Psoas muscle (tissue), 7 donors: ENCODE measurements at regions not wholly inside any gene's neighbourhood (a gene's known extent, or its start where the extent isn't known, plus 50 kb on each side); places are given as distances from the start of the nearest gene placed in this dataset.
"Not testable (repeated sequence)": the region's sequence is repeated elsewhere in the genome, so short reads cannot be mapped to it uniquely, and the experiment has no call there.

ENCODE experiments used
- ATAC-seq, 4 donors: fragments of 200-7000 bp; cut with Tn5 transposase; one replicate each; pipeline ENCODE4 v1.9.1; 2020; ENCODE audit warnings: moderate library complexity in 3 of 4, mild to moderate bottlenecking in 2 of 4
- DNase-seq, 2 donors: peaks; one replicate each; pipeline ENCODE4 v3.0.0-alpha.2; 2020
- H3K27ac ChIP-seq: fragments of 200-600 bp; one replicate; pipeline ENCODE4 v1.8.0; 2022
- H3K27me3 ChIP-seq, 3 donors: fragments of 200-600 bp in 1 of 3; one replicate each; pipeline versions ENCODE4 v1.6.1 to v1.8.0; 2013 to 2022; ENCODE audit warnings: low read length in 2 of 3, mild to moderate bottlenecking in 2 of 3, moderate library complexity in 1 of 3; ENCODE audit not compliant: insufficient read depth in 3 of 3
- H3K36me3 ChIP-seq, 2 donors: fragments of 200-600 bp in 1 of 2; one replicate each; pipeline versions ENCODE4 v1.6.1 to v1.8.0; 2013 to 2022; ENCODE audit warnings: low read depth in 1 of 2, mild to moderate bottlenecking in 1 of 2, moderate library complexity in 1 of 2; ENCODE audit not compliant: insufficient read depth in 1 of 2
- H3K4me1 ChIP-seq: fragments of 200-600 bp; one replicate; pipeline ENCODE4 v1.8.0; 2022
- H3K4me3 ChIP-seq: fragments of 200-600 bp; one replicate; pipeline ENCODE4 v1.8.0; 2022; ENCODE audit warnings: mild to moderate bottlenecking
- H3K9me3 ChIP-seq: fragments of 200-600 bp; one replicate; pipeline ENCODE4 v1.8.0; 2022
- WGBS, 3 donors: extraction: QIAGEN DNeasy Blood & Tissue Kit; methylation state at CpG; one replicate each; pipeline versions ENCODE4 v1.1.6 to v1.1.7; 2013; 5-methylcytosine and 5-hydroxymethylcytosine counted together
- intact Hi-C, 2 donors: fragments of 100-400 bp; cut with DNase I; formaldehyde crosslinking; loops; one replicate each; pipeline versions ENCODE4 v1.11.0 to v1.14.2; 2022
- TF ChIP-seq, protein P1 (sequence below): fragments of 200-600 bp; IDR thresholded peaks from one replicate; pipeline ENCODE4 v1.8.0; 2022; ENCODE audit warnings: antibody characterized with exemption
- donor health status: healthy with polysubstance abuse.
- donor health status: DM: no; HTN: no; CAD: no; lungs with moderate emphysema.
- donor health status: Bipolar disorder and iron deficiency.
- donor health status: healthy.
- donor health status: DM: yes; HTN: yes; CAD: no.
- donor health status: DM: no; HTN: no; CAD: no.
- donor health status: DM: yes; HTN: yes; CAD: no.

DNA sequence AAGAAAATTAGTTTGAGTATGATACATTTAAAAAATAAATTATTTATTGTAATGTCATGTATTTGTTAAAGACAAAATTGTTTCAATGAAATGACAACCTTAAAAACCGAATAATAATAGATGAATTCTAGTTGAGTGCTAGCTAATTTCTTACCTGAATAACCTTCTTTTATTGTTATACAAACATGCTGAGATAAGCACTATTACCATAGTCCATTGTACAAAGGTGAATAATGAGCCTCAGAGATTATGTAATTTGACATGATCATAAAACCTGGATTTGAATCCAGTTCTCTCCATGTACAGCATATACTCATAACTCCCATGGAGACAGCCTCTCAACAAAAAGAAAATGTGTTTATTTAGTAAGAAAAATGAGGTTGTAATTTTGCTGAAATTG is 1512.9 kb downstream of the PCDH19 start:
- no peaks in the 10 kb centered on the region for H3K9me3 ChIP-seq
- 71 to 94% (median 83%) methylated on average over 1 of the region's 1 CpG for WGBS, 3 donors

DNA sequence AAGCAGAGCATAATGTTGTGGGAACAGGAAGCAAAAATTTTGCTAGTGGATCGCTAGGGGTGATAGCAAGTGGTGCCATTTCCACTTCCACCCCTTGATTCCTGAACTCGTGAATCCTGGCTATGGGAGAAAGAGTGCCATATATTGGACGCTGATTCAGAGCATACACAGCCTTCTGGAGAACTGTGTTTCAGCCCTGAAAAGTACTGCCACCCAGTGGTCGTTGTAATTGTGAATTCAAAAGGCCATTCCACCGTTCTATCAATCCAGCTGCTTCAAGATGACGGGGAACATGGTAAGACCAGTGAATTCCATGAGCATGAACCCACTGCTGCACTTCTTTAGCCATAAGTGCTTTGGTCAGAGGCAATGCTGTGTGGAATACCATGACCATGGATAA is 1559.4 kb downstream of the PCDH19 start:
- H3K4me1 ChIP-seq, DNase-seq, H3K27me3 ChIP-seq, H3K4me3 ChIP-seq, intact Hi-C loops, H3K27ac ChIP-seq, H3K9me3 ChIP-seq, ATAC-seq, H3K36me3 ChIP-seq: not testable (repeated sequence)
- WGBS, 3 donors, result 29 to 45% (median 44%) methylated on average over 6 of the region's 6 CpGs

More for the DNA sequence above, 1512.9 kb downstream of the PCDH19 start:
- Histone ChIP-seq H3K27ac (no peak overlapping the region), H3K36me3 (no peaks in the 10 kb centered on the region), H3K27me3 (no peaks in the 10 kb centered on the region), H3K4me3 (no peak overlapping the region), H3K4me1 (no peaks in the 10 kb centered on the region)
- ATAC-seq (no peak), DNase-seq (no peak)
- TF ChIP-seq, protein P1, sequence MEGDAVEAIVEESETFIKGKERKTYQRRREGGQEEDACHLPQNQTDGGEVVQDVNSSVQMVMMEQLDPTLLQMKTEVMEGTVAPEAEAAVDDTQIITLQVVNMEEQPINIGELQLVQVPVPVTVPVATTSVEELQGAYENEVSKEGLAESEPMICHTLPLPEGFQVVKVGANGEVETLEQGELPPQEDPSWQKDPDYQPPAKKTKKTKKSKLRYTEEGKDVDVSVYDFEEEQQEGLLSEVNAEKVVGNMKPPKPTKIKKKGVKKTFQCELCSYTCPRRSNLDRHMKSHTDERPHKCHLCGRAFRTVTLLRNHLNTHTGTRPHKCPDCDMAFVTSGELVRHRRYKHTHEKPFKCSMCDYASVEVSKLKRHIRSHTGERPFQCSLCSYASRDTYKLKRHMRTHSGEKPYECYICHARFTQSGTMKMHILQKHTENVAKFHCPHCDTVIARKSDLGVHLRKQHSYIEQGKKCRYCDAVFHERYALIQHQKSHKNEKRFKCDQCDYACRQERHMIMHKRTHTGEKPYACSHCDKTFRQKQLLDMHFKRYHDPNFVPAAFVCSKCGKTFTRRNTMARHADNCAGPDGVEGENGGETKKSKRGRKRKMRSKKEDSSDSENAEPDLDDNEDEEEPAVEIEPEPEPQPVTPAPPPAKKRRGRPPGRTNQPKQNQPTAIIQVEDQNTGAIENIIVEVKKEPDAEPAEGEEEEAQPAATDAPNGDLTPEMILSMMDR, result no peak
- intact Hi-C loops, result no loop called here
